ENCODE measurements at regions not wholly inside any gene's neighbourhood (a gene's known extent, or its start where the extent isn't known, plus 50 kb on each side); places are given as distances from the start of the nearest gene placed in this dataset.
A peak's percentile ranks its signal among the peaks of the same experiment; 100 is the strongest.

DNA sequence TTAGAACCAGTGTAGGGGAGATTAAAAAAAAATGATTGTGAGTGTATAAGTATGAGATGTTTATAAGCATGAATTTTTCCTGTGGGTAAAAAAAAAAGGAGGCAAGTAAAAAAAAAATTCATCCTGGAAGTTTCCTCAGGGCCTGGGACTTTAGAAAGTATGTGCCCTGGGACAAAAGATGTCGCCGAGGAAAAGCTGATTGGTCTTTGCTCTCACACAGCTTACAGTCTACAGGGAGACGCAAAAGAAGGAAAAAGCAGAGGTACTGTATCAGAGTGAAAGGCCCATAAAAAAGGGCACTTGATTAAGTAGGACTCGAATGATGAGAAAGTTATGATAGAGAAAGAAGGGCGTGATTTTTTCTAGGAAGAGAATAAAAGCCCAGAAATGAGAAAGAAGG, 501.4 kb upstream of the MEF2C start:
- DNase-seq = no peak

DNA sequence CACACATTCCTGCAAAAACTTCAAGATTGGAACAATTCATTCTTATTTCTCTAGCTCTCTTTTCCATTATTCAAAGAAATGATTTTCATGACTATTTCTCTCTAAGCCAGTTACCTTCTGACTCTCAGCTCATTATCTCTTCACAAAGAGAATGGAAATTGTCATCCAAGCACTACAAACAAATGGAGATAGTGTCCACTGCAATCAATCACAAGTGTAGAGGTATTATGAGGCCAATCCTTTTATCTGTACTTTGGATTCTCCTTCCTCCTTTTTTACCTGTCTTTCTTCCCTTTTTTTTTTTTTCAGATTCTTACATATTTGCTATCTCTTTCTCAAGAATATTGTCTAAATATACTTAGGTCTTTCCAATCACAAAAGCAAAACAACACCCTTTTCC, 497.7 kb upstream of the MEF2C start:
- no peak for DNase-seq

DNA sequence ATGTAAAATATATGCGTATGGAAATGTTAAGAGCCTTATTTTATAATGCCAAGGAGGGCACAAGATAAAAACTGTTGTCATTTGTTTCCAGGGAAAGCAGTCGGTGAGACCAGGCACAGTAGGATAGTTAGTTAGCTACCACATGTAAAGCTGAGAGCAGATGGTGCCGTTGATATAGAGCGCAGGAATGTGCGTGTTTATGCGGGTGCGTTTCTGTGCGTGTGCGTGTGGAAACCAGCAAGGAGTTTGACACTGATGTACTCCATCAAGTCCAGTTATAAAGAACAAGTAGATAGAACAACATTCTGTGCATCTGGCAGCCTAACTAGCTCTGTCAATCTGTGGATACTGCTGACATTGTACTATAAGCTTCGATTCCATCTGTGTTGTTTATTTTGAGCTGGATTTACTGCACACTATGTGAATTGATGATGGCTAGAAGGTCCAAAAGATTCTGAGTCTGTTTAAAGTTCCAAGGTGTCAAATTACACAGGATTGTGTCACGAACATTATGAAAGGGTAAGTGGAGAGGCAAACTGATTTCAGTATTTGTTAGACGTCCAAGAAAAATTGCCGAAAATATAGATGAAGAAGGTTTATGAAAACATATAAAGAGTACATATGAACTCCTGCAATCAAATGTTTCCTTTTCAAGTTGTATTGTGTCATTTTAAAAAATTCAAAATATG, 494.9 kb upstream of the MEF2C start:
- no peak for DNase-seq

- no peak for DNase-seq
Measured at GRCh38 chr5:89374818-89375521, 492.0 kb upstream of the MEF2C start.

- peak; percentile 86 for DNase-seq
Measured at GRCh38 chr5:89374144-89374784, 491.3 kb upstream of the MEF2C start.

DNA sequence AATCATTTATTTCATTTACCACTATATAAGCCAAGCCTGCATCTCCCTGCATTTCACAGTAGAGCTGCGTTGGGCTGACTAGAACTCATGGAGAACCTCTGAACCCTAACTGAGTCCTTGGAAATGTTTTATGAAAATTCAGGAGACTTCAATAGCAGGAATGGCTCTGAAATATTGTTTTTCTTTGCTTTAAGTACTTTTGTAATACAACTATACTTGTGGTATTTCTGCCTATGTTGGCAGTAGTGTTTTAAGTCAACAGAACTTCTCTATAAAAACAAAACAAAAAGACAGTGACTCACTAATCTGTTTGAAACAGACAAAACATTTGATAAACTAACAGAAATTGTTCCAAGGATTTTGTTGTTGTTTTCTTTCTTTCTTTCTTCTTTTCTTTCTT, 489.2 kb upstream of the MEF2C start:
- DNase-seq = no peak

DNA sequence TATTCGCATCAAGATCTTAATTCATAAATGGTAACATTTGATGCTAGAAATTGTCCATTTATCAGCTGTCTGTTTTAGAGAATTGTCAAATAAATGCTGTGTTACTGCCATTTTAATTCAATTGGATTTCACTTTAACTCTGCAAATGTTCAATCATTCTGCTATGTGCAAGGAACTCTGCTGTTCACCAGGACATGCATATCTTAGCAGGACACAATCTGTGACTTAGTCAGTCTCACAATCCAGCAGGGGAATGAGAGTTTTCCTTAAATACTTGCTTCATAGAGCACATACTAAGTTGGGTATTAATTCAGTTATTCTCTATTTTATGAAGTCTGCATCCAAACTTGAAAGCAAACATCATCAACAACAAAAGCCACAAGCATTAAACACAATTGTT, 488.7 kb upstream of the MEF2C start:
- DNase-seq = no peak

DNA sequence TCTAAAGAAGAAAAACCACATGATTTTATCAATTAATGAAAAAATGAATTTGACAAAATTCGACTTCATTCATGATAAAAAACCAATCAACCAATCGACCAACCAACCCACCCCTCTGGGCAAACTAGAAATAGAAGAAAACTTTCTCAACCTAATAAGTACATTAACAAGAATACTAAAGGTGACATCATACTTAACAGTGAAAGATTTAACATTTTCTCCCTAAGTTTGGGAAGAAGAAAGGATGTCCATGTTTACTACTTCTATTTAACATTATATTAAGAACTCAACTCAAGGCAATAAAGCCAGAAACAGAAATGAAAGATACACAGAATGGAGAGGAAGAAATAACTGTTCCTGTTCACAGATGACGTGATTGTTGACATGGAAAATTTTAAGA, 476.1 kb upstream of the MEF2C start:
- DNase-seq = no peak

- no peak for DNase-seq
Measured at GRCh38 chr5:89353837-89354551, 471.0 kb upstream of the MEF2C start.

DNA sequence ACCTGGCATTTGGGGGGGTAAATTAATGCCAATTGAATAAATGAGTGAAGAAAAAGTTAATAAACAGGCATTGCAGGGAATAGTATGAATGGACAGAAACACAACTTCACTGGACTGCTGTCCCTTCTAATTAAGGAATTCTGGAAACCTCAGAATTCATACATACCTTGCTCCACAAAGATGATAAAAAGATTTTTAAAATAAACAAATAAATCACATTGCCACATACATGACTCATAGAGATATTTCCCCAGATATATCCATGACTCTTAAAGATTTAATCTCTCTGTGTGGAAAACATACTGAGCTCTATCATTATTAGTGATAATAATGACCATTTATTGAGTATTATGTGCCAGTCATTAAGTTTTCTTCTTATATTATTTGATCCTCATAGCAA, 469.0 kb upstream of the MEF2C start:
- DNase-seq = no peak

DNA sequence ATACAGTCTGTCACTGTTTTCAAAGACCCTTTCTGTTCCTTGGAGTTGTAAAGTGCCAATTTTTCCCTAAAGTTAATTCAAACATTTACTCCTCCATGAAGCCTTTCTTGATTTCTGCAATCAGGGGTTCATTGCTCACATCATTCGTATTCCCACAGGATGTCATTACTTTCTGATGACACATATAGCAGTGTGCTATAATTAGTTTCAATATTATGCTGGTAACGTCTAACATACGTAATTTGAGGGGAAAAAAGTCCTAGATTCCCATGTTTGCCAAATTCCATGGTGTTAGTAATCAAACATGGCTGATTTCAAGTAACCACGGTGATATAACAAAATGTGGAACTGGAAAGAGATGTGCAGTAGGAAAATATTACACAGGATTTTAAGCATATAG, 468.2 kb upstream of the MEF2C start:
- DNase-seq = no peak

DNA sequence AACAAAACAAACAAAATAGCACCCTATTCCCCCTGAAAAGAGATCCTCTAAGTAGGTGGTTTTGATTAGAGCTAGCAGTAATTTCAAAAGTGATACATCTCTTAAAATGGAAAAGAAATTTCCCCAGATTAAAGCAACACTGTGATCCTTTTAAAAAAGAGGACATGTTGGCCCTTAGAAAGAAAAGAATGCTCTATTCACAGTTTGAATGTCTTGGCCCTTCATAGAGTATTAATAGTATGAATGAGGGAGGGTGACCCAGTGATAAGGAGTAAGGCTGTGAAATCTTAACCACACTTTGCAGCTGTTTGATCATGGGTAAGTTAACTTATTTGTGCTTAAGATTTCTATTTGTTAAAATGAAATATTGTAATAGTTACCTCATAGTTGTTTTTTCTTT, 467.7 kb upstream of the MEF2C start:
- no peak for DNase-seq

DNA sequence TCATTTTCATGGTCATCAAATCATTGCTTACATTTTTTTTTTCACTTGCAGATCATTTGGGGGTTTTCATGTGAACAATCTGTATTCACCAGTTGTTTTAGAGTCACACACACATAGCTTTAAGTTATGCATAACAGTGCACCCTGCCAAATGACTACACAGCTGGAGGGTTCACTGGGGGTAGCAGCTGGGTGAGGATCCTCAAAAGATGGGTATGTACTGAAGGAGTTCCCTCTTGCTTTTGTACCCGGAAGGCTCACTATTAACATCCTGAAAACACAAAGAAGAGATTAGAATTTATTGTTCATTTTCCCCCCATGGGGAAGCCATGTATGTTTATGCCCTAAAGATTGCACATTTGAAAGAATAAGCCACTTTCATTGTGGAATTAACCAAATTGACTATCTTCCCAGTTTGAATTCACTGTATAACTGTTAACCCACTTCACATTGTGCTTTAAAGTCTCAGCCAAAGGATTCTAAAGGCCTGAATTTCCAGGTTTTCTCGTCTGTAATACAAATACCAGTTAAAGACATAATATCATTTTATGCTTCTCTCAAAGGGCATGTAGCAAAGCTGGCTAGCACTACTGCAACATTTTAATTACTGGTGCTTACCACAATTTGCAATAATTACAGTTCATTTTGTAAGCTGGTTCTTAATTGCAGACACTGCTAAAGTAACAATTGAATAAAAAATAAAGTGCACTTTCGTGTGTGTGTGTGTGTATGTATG, 466.4 kb upstream of the MEF2C start:
- DNase-seq = peak; percentile 38

- no peak for DNase-seq
Measured at GRCh38 chr5:89346573-89346972, 463.6 kb upstream of the MEF2C start.

DNA sequence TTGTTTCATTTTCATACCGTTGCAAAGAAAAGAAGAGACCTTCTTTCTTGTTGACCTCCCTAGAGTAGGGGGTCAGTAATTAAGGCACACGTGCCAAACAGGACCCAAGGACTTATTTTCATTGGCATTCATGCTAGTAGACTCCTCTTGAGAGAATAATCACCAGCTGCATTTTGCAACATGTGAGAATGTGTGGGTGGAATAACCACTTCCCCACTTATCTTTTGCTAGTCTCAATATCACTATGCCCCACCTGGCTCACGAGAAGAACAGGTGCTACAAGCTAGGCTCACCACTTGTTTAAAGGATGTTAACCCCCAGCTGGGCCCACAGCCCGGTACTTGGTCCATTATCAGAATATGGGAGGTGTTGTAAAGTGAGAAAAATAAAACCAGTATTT, 460.7 kb upstream of the MEF2C start:
- DNase-seq = peak; percentile 21

- no peak for DNase-seq
Measured at GRCh38 chr5:89342106-89342876, 459.3 kb upstream of the MEF2C start.

DNA sequence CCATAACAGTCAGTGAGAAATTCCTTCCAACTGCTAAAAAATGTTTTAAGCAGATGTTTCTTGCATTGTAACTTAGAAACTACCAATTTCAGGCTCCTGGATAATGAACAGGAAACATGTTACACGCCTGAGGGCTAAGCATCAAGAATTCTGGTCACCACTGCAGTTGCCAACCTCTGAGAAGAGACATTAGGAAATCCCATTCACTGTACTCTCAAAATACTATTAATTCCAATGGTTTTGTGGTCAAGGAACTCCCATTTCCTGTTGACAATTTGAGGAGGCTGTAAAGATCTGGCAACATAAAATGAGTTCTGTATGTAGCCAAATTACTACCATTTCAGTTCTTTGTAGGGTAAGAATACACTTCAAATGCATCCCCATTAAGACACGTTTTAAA, 456.0 kb upstream of the MEF2C start:
- no peak for DNase-seq

DNA sequence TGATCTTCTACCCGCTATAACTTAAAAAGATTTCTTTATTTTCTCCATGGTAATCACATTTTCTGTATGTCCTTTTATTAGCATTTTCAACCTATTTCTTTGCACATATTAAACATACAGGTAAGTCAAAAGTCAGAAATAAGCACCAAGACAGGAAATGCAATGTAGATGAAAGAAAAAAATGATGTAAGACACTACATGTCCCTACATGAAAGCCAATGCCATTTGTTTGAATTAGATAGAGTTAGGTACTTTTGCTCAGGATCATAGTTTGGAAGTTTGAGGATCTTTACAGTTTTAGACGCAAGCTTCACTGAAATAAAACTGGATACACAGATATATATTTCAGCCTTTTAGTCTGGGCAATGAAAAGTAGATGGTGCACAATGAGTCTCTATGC, 453.1 kb upstream of the MEF2C start:
- no peak for DNase-seq

DNA sequence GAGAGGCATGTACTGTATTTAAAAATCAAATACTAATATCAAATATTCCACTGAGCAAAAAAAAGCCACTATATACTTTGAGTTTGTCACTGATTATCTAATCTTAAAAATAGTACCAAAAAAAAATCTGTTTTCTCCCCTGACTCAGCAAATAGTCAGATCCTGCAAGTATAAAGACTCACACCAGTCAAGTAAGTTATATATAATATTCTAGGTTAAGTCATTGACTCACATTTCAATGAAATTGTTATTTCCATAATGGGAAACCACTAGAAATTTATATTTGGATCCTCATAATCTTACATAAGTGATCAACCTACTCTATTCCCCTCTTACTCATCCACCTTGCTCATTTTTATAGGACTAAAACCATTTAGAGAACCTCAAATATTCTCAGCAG, 447.2 kb upstream of the MEF2C start:
- no peak for DNase-seq

DNA sequence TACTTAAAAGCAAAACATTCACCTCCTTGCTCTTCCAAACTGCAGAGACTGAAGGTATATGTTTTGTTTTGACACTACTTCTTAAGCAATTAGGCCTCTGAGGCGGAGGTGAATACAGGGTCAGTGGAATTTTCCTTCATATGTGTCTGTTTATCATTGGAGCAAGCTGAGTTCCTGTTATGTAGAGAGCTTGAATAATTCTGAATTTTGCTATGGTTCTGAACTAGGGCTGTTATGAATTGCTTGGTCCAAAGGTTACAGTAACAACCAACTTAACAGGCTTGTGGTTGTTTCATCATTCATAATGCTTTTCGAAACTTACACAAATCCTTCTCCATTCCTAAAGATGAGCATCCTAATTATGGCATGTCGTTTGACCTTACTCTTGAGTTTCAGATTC, 444.6 kb upstream of the MEF2C start:
- no peak for DNase-seq

GRCh38 chr5:89324990-89325389, 442.0 kb upstream of the MEF2C start:
- no peak for DNase-seq
